HepG2 (cell line): ENCODE measurements at regions not wholly inside any gene's neighbourhood (a gene's known extent, or its start where the extent isn't known, plus 50 kb on each side); places are given as distances from the start of the nearest gene placed in this dataset.

Experiments used
- ATAC-seq: fragments of 200-7000 bp; cut with Tn5 transposase; 3 replicates; pipeline ENCODE4 v1.9.1; 2020; ENCODE audit warnings: mild to moderate bottlenecking, moderate library complexity
- BruUV-seq: library from RNA; stranded (reverse); fragments of 400-500 nt; replicated peaks from 2 replicates; lab custom pipeline; 2021; lab: Mats Ljungman, UMichigan
- CTCF ChIA-PET: fragments of 300-600 bp; formaldehyde crosslinking; extraction: SDS; loops from one replicate; lab custom pipeline; 2021; ENCODE audit warnings: low total read pairs, inconsistent platforms, low intra/inter-chr PET ratio; lab: Yijun Ruan, JAX
- POLR2A ChIA-PET: fragments of 350-600 bp; sonication (Branson Sonifier 250); formaldehyde crosslinking; loops from one replicate; lab custom pipeline; 2020; ENCODE audit warnings: antibody characterized with exemption, inconsistent platforms; lab: Yijun Ruan, JAX
- DNase-seq: peaks from one replicate; pipeline ENCODE4 v3.0.0-alpha.2; 2015; ENCODE audit warnings: low spot score
- FAIRE-seq: peaks from 3 replicates; lab custom pipeline; 2011; peaks lifted over from hg19 to GRCh38; lab: Jason Lieb, UNC
- H2AFZ ChIP-seq: one replicate; pipeline ENCODE4 v1.6.1; 2011; ENCODE audit warnings: low read length, inconsistent platforms
- H3K27ac ChIP-seq: fragments of 300-600 bp; 3 replicates; pipeline ENCODE4 v1.8.0; 2011; ENCODE audit warnings: mixed run types, mild to moderate bottlenecking, mixed read lengths, low read length, inconsistent platforms; ENCODE audit not compliant: insufficient read depth; ENCODE audit errors: extremely low read length
- H3K27me3 ChIP-seq, 2 experiments: fragments of 200-600 bp in 1 of 2; 2 replicates in 1 of 2; 3 replicates in 1 of 2; pipeline versions ENCODE4 v1.6.0 to v1.8.0; 2011; ENCODE audit warnings: low read length in 2 of 2, mild to moderate bottlenecking in 2 of 2, moderate library complexity in 2 of 2, inconsistent platforms in 1 of 2; ENCODE audit not compliant: insufficient read depth in 2 of 2, control insufficient read depth in 1 of 2
- H3K36me3 ChIP-seq, 2 experiments: fragments of 200-600 bp in 1 of 2; replicated peaks in 1 of 2; 2 replicates in 1 of 2; 3 replicates in 1 of 2; pipeline versions ENCODE4 v1.5.1 to v1.8.0; 2011; ENCODE audit warnings: low read length in 2 of 2, inconsistent platforms in 1 of 2; ENCODE audit not compliant: insufficient read depth in 2 of 2, control insufficient read depth in 1 of 2
- H3K4me1 ChIP-seq: 2 replicates; pipeline ENCODE4 v1.5.1; 2012; ENCODE audit warnings: low read length, inconsistent platforms; ENCODE audit not compliant: insufficient read depth
- H3K4me2 ChIP-seq: 2 replicates; pipeline ENCODE4 v1.6.0; 2011; ENCODE audit warnings: low read depth, low read length, inconsistent platforms
- H3K4me3 ChIP-seq, 3 experiments: fragments of 200-600 bp in 1 of 3; sonication (generic), shearing (Covaris generic) in 1 of 3; replicated peaks in 1 of 3; 2 replicates each; pipeline ENCODE4 v1.5.1; 2011 to 2016; ENCODE audit warnings: low read length in 3 of 3, inconsistent platforms in 2 of 3, low read depth in 2 of 3, mild to moderate bottlenecking in 2 of 3, control low read depth in 1 of 3, mixed read lengths in 1 of 3; ENCODE audit not compliant: insufficient read depth in 1 of 3
- H3K79me2 ChIP-seq: one replicate; pipeline ENCODE4 v1.6.1; 2011; ENCODE audit warnings: low read length, inconsistent platforms; ENCODE audit not compliant: insufficient read depth
- H3K9ac ChIP-seq: 2 replicates; pipeline ENCODE4 v1.6.0; 2011; ENCODE audit warnings: mild to moderate bottlenecking, low read depth, low read length, inconsistent platforms; ENCODE audit not compliant: insufficient read depth
- H3K9me3 ChIP-seq: 2 replicates; pipeline ENCODE4 v1.5.1; 2012; ENCODE audit warnings: mild to moderate bottlenecking, low read length
- H4K20me1 ChIP-seq: 2 replicates; pipeline ENCODE4 v1.6.0; 2011; ENCODE audit warnings: inconsistent platforms, mild to moderate bottlenecking, low read length, moderate library complexity; ENCODE audit not compliant: insufficient read depth
- AGO1 ChIP-seq: fragments of 200-400 bp; formaldehyde crosslinking; IDR thresholded peaks from 2 replicates; pipeline ENCODE4 v1.6.1; 2017; ENCODE audit warnings: mild to moderate bottlenecking, low read depth, low read length, moderate library complexity; ENCODE audit not compliant: poor library complexity, severe bottlenecking
- EED ChIP-seq: sonication (generic); formaldehyde crosslinking; IDR thresholded peaks from 2 replicates; pipeline ENCODE4 v1.5.0; 2020; ENCODE audit warnings: mild to moderate bottlenecking, missing genetic modification reagents
- FOXK1 ChIP-seq: sonication (generic); formaldehyde crosslinking; IDR thresholded peaks from 2 replicates; pipeline ENCODE4 v1.4.0; 2020; ENCODE audit warnings: low read depth, missing genetic modification reagents, borderline replicate concordance
- HDAC6 ChIP-seq: fragments of 200-600 bp; sonication (generic); IDR thresholded peaks from 2 replicates; pipeline ENCODE4 v1.7.0; 2017; ENCODE audit warnings: mild to moderate bottlenecking, antibody characterized with exemption, low read length, low read depth
- HMG20B ChIP-seq: conservative IDR thresholded peaks from 2 replicates; pipeline ENCODE4 v1.6.1; 2016; ENCODE audit warnings: missing genetic modification reagents, missing compliant biosample characterization
- MXI1 ChIP-seq: IDR thresholded peaks from 3 replicates; pipeline ENCODE4 v1.6.1; 2012; ENCODE audit warnings: low read depth, low read length, inconsistent platforms, borderline replicate concordance
- POLR2A ChIP-seq, 2 experiments: IDR thresholded peaks; 2 replicates each; pipeline ENCODE4 v1.6.1; 2011; ENCODE audit warnings: low read depth in 2 of 2, low read length in 2 of 2, mild to moderate bottlenecking in 1 of 2, moderate library complexity in 1 of 2; ENCODE audit not compliant: insufficient read depth in 1 of 2
- U2AF2 ChIP-seq: fragments of 200-400 bp; formaldehyde crosslinking; IDR thresholded peaks from 2 replicates; pipeline ENCODE4 v1.6.1; 2017; ENCODE audit warnings: low read depth, mild to moderate bottlenecking, low read length
- ZFP36L1 ChIP-seq: sonication (generic); formaldehyde crosslinking; IDR thresholded peaks from 2 replicates; pipeline ENCODE4 v1.8.0; 2022; ENCODE audit warnings: mild to moderate bottlenecking, missing genetic modification reagents, moderate library complexity
- ZKSCAN5 ChIP-seq: sonication (generic); formaldehyde crosslinking; IDR thresholded peaks from 2 replicates; pipeline ENCODE4 v1.5.1; 2020; ENCODE audit warnings: mild to moderate bottlenecking, missing genetic modification reagents
- ZNF678 ChIP-seq: sonication (generic); formaldehyde crosslinking; IDR thresholded peaks from 2 replicates; pipeline ENCODE4 v1.4.0; 2020; ENCODE audit warnings: mild to moderate bottlenecking, missing genetic modification reagents
- WGBS: methylation state at CpG from one replicate; pipeline ENCODE4 v1.1.6; 2017; ENCODE audit warnings: low lambda C conversion rate; 5-methylcytosine and 5-hydroxymethylcytosine counted together
- in situ Hi-C: cut with HindIII; loops from 2 replicates; pipeline ENCODE4 v1.10.0; 2017; ENCODE audit warnings: low pct_unique_long_range_greater_than_20kb; ENCODE audit not compliant: extremely low pct_ligation_motif_present
- intact Hi-C: fragments of 100-400 bp; cut with micrococcal nuclease; formaldehyde crosslinking; loops from one replicate; pipeline ENCODE4 v1.10.0; 2022; ENCODE audit not compliant: unreplicated experiment
- TF ChIP-seq, protein P1 (sequence below): sonication (generic); formaldehyde crosslinking; IDR thresholded peaks from 2 replicates; pipeline ENCODE4 v1.4.0; 2020; ENCODE audit warnings: missing genetic modification reagents
- TF ChIP-seq, protein P2 (sequence below): sonication (generic); formaldehyde crosslinking; IDR thresholded peaks from 2 replicates; pipeline ENCODE4 v1.5.0; 2020; ENCODE audit warnings: mild to moderate bottlenecking, missing genetic modification reagents, borderline replicate concordance

DNA sequence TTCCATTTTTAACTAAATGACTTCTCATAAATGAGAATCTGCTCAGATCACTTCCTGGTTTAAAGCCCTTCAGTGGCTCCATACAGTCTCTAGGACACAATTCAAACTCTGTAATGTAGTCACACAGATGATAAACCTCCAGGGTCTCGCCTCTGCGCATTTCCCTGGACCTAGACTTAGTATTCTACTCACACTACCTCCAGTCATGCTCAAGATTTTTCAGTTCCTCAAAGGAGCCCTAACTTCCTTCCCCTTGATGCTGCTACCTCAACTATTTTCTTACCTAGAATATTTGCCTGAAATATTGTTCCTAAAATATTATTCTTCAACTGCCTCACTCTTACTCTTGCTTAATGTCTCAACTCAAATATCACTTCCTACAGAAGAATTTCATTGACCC, 86.7 kb upstream of the TPP2 start:
- Histone ChIP-seq H3K27me3 (no peaks in the 10 kb centered on the region; a peak in 1 of 5 replicates), H3K79me2 (no peaks in the 10 kb centered on the region), H3K4me2 (no peak overlapping the region), H3K36me3 (no peaks in the 10 kb centered on the region), H2AFZ (no peak overlapping the region), H3K4me3 (no peak overlapping the region), H3K9me3 (no peaks in the 10 kb centered on the region)
- no peak for FAIRE-seq
- POLR2A ChIA-PET, result no interaction called here
- 5% methylated on average over 2 of the region's 2 CpGs for WGBS
- intact Hi-C loops, result no loop called here
- TF ChIP-seq POLR2A (IDR thresholded peaks at IDR 0.05; ENCODE audit: insufficient read depth in 1 of 2, low read depth in 2 of 2, low read length in 2 of 2), result no peak
- no peak for TF ChIP-seq MXI1
- TF ChIP-seq, protein P1, sequence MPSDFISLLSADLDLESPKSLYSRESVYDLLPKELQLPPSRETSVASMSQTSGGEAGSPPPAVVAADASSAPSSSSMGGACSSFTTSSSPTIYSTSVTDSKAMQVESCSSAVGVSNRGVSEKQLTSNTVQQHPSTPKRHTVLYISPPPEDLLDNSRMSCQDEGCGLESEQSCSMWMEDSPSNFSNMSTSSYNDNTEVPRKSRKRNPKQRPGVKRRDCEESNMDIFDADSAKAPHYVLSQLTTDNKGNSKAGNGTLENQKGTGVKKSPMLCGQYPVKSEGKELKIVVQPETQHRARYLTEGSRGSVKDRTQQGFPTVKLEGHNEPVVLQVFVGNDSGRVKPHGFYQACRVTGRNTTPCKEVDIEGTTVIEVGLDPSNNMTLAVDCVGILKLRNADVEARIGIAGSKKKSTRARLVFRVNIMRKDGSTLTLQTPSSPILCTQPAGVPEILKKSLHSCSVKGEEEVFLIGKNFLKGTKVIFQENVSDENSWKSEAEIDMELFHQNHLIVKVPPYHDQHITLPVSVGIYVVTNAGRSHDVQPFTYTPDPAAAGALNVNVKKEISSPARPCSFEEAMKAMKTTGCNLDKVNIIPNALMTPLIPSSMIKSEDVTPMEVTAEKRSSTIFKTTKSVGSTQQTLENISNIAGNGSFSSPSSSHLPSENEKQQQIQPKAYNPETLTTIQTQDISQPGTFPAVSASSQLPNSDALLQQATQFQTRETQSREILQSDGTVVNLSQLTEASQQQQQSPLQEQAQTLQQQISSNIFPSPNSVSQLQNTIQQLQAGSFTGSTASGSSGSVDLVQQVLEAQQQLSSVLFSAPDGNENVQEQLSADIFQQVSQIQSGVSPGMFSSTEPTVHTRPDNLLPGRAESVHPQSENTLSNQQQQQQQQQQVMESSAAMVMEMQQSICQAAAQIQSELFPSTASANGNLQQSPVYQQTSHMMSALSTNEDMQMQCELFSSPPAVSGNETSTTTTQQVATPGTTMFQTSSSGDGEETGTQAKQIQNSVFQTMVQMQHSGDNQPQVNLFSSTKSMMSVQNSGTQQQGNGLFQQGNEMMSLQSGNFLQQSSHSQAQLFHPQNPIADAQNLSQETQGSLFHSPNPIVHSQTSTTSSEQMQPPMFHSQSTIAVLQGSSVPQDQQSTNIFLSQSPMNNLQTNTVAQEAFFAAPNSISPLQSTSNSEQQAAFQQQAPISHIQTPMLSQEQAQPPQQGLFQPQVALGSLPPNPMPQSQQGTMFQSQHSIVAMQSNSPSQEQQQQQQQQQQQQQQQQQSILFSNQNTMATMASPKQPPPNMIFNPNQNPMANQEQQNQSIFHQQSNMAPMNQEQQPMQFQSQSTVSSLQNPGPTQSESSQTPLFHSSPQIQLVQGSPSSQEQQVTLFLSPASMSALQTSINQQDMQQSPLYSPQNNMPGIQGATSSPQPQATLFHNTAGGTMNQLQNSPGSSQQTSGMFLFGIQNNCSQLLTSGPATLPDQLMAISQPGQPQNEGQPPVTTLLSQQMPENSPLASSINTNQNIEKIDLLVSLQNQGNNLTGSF (CRISPR knock-in tag), result no peak
- TF ChIP-seq AGO1, result no peak
- no peak for TF ChIP-seq FOXK1
- TF ChIP-seq ZKSCAN5 (CRISPR knock-in tag), result no peak
- TF ChIP-seq ZFP36L1 (CRISPR knock-in tag), result no peak
- TF ChIP-seq HDAC6, result no peak
- no peak for TF ChIP-seq EED
- no peak for TF ChIP-seq HMG20B (CRISPR knock-in tag)
- TF ChIP-seq, protein P2, sequence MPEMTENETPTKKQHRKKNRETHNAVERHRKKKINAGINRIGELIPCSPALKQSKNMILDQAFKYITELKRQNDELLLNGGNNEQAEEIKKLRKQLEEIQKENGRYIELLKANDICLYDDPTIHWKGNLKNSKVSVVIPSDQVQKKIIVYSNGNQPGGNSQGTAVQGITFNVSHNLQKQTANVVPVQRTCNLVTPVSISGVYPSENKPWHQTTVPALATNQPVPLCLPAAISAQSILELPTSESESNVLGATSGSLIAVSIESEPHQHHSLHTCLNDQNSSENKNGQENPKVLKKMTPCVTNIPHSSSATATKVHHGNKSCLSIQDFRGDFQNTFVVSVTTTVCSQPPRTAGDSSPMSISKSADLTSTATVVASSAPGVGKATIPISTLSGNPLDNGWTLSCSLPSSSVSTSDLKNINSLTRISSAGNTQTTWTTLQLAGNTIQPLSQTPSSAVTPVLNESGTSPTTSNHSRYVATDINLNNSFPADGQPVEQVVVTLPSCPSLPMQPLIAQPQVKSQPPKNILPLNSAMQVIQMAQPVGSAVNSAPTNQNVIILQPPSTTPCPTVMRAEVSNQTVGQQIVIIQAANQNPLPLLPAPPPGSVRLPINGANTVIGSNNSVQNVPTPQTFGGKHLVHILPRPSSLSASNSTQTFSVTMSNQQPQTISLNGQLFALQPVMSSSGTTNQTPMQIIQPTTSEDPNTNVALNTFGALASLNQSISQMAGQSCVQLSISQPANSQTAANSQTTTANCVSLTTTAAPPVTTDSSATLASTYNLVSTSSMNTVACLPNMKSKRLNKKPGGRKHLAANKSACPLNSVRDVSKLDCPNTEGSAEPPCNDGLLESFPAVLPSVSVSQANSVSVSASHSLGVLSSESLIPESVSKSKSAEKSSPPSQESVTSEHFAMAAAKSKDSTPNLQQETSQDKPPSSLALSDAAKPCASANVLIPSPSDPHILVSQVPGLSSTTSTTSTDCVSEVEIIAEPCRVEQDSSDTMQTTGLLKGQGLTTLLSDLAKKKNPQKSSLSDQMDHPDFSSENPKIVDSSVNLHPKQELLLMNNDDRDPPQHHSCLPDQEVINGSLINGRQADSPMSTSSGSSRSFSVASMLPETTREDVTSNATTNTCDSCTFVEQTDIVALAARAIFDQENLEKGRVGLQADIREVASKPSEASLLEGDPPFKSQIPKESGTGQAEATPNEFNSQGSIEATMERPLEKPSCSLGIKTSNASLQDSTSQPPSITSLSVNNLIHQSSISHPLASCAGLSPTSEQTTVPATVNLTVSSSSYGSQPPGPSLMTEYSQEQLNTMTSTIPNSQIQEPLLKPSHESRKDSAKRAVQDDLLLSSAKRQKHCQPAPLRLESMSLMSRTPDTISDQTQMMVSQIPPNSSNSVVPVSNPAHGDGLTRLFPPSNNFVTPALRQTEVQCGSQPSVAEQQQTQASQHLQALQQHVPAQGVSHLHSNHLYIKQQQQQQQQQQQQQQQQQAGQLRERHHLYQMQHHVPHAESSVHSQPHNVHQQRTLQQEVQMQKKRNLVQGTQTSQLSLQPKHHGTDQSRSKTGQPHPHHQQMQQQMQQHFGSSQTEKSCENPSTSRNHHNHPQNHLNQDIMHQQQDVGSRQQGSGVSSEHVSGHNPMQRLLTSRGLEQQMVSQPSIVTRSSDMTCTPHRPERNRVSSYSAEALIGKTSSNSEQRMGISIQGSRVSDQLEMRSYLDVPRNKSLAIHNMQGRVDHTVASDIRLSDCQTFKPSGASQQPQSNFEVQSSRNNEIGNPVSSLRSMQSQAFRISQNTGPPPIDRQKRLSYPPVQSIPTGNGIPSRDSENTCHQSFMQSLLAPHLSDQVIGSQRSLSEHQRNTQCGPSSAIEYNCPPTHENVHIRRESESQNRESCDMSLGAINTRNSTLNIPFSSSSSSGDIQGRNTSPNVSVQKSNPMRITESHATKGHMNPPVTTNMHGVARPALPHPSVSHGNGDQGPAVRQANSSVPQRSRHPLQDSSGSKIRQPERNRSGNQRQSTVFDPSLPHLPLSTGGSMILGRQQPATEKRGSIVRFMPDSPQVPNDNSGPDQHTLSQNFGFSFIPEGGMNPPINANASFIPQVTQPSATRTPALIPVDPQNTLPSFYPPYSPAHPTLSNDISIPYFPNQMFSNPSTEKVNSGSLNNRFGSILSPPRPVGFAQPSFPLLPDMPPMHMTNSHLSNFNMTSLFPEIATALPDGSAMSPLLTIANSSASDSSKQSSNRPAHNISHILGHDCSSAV (CRISPR knock-in tag), result no peak
- TF ChIP-seq U2AF2, result no peak
- no peak for TF ChIP-seq ZNF678
- TF ChIP-seq, all 625 proteins: peak for 0
- H3K9ac ChIP-seq, result no peak overlapping the region
- ATAC-seq, result no peak
- CTCF ChIA-PET, result no interaction called here
- BruUV-seq, result no TSS peak
- no peaks in the 10 kb centered on the region for H4K20me1 ChIP-seq
- no peak overlapping the region for H3K27ac ChIP-seq
- in situ Hi-C loops, result no loop called here
- H3K4me1 ChIP-seq, result no peaks in the 10 kb centered on the region
- DNase-seq, result no peak
